WTC11 (cell line): ENCODE measurements at regions not wholly inside any gene's neighbourhood (a gene's known extent, or its start where the extent isn't known, plus 50 kb on each side); places are given as distances from the start of the nearest gene placed in this dataset.

ENCODE experiments used
- ATAC-seq: fragments of 200-7000 bp; cut with Tn5 transposase; 2 replicates; pipeline ENCODE4 v1.10.0; 2021; ENCODE audit warnings: mild to moderate bottlenecking, moderate library complexity
- CTCF ChIA-PET: fragments of 300-600 bp; sonication (Branson Sonifier 250); formaldehyde crosslinking; loops from one replicate; lab custom pipeline; 2021; ENCODE audit warnings: antibody characterized with exemption; lab: Charles Lee
- POLR2A ChIA-PET: fragments of 350-600 bp; sonication (Branson Sonifier 250); formaldehyde crosslinking; loops from one replicate; lab custom pipeline; 2021; ENCODE audit warnings: antibody characterized with exemption; lab: Charles Lee
- DNase-seq: peaks from one replicate; pipeline ENCODE4 v3.0.0; 2021; ENCODE audit warnings: low spot score
- H3K27ac Mint-ChIP-seq: 2 replicates; pipeline ENCODE4 v1.8.0; 2021; ENCODE audit warnings: mixed read lengths
- H3K27me3 Mint-ChIP-seq: 2 replicates; pipeline ENCODE4 v1.8.0; 2021; ENCODE audit warnings: low read depth, mild to moderate bottlenecking, moderate library complexity, mixed read lengths
- H3K36me3 Mint-ChIP-seq: 2 replicates; pipeline ENCODE4 v1.8.0; 2021; ENCODE audit warnings: mixed read lengths
- H3K4me1 Mint-ChIP-seq: 2 replicates; pipeline ENCODE4 v1.8.0; 2022; ENCODE audit warnings: mixed read lengths
- H3K4me3 Mint-ChIP-seq: 2 replicates; pipeline ENCODE4 v1.8.0; 2021; ENCODE audit warnings: mild to moderate bottlenecking, moderate library complexity, mixed read lengths
- H3K9me3 Mint-ChIP-seq: 2 replicates; pipeline ENCODE4 v1.8.0; 2021; ENCODE audit warnings: mixed read lengths
- EMX1 ChIP-seq: fragments of 250-450 bp; sonication (Bioruptor Pico); IDR thresholded peaks from 2 replicates; pipeline ENCODE4 v1.8.0; 2021; ENCODE audit warnings: mild to moderate bottlenecking
- ESRRA ChIP-seq: sonication (generic); formaldehyde crosslinking; IDR thresholded peaks from 2 replicates; pipeline ENCODE4 v1.8.1; 2022; ENCODE audit warnings: mild to moderate bottlenecking, missing genetic modification reagents, borderline replicate concordance
- FOXK1 ChIP-seq: sonication (generic); formaldehyde crosslinking; IDR thresholded peaks from 2 replicates; pipeline ENCODE4 v1.8.0; 2022; ENCODE audit warnings: mild to moderate bottlenecking, moderate library complexity, missing genetic modification reagents
- IRF1 ChIP-seq: sonication (generic); formaldehyde crosslinking; IDR thresholded peaks from 2 replicates; pipeline ENCODE4 v1.8.0; 2023; ENCODE audit warnings: missing genetic modification reagents
- JAZF1 ChIP-seq: fragments of 250-450 bp; sonication (Bioruptor Pico); IDR thresholded peaks from 2 replicates; pipeline ENCODE4 v1.9.0; 2021; ENCODE audit warnings: moderate library complexity, mild to moderate bottlenecking, inconsistent platforms
- SMAD3 ChIP-seq: sonication (generic); formaldehyde crosslinking; IDR thresholded peaks from 2 replicates; pipeline ENCODE4 v1.8.0; 2022; ENCODE audit warnings: missing genetic modification reagents, mild to moderate bottlenecking, borderline replicate concordance
- TCF7 ChIP-seq: sonication (generic); formaldehyde crosslinking; IDR thresholded peaks from 2 replicates; pipeline ENCODE4 v1.8.0; 2022; ENCODE audit warnings: mild to moderate bottlenecking, low read depth, missing genetic modification reagents, moderate library complexity
- ZNF138 ChIP-seq: sonication (generic); formaldehyde crosslinking; conservative IDR thresholded peaks from 2 replicates; pipeline ENCODE4 v1.8.1; 2022; ENCODE audit warnings: mild to moderate bottlenecking, moderate library complexity, missing genetic modification reagents
- ZNF416 ChIP-seq: fragments of 250-450 bp; sonication (Bioruptor Pico); IDR thresholded peaks from 2 replicates; pipeline ENCODE4 v1.9.0; 2021; ENCODE audit warnings: mild to moderate bottlenecking, inconsistent platforms
- TF ChIP-seq, protein P1 (sequence below): fragments of 250-450 bp; sonication (Bioruptor Pico); conservative IDR thresholded peaks from 2 replicates; pipeline ENCODE4 v1.9.0; 2021; ENCODE audit warnings: mild to moderate bottlenecking
- TF ChIP-seq, protein P2 (sequence below): sonication (generic); formaldehyde crosslinking; IDR thresholded peaks from 2 replicates; pipeline ENCODE4 v1.8.1; 2023; ENCODE audit warnings: mild to moderate bottlenecking, missing genetic modification reagents, moderate library complexity
- TF ChIP-seq, protein P3 (sequence below): sonication (generic); formaldehyde crosslinking; IDR thresholded peaks from 2 replicates; pipeline ENCODE4 v1.8.0; 2022; ENCODE audit warnings: mild to moderate bottlenecking, missing genetic modification reagents
- TF ChIP-seq, protein P4 (sequence below): fragments of 200-600 bp; IDR thresholded peaks from 2 replicates; pipeline ENCODE4 v1.8.0; 2022; ENCODE audit warnings: antibody characterized with exemption
- TF ChIP-seq, protein P5 (sequence below): fragments of 250-450 bp; sonication (Bioruptor Pico); IDR thresholded peaks from 2 replicates; pipeline ENCODE4 v1.9.0; 2021; ENCODE audit warnings: mild to moderate bottlenecking, borderline replicate concordance
- TF ChIP-seq, protein P6 (sequence below): sonication (generic); formaldehyde crosslinking; IDR thresholded peaks from 2 replicates; pipeline ENCODE4 v1.8.1; 2023; ENCODE audit warnings: mild to moderate bottlenecking, missing genetic modification reagents

- DNase-seq (no peak), ATAC-seq (no peak)
- no peaks in the 10 kb centered on the region for H3K36me3 Mint-ChIP-seq
- TF ChIP-seq EMX1 (CRISPR knock-in tag) (no peak), ZNF416 (no peak), SMAD3 (no peak), IRF1 (CRISPR knock-in tag) (no peak), ZNF138 (CRISPR knock-in tag) (no peak), TCF7 (no peak), FOXK1 (CRISPR knock-in tag) (no peak)
- TF ChIP-seq, protein P1, sequence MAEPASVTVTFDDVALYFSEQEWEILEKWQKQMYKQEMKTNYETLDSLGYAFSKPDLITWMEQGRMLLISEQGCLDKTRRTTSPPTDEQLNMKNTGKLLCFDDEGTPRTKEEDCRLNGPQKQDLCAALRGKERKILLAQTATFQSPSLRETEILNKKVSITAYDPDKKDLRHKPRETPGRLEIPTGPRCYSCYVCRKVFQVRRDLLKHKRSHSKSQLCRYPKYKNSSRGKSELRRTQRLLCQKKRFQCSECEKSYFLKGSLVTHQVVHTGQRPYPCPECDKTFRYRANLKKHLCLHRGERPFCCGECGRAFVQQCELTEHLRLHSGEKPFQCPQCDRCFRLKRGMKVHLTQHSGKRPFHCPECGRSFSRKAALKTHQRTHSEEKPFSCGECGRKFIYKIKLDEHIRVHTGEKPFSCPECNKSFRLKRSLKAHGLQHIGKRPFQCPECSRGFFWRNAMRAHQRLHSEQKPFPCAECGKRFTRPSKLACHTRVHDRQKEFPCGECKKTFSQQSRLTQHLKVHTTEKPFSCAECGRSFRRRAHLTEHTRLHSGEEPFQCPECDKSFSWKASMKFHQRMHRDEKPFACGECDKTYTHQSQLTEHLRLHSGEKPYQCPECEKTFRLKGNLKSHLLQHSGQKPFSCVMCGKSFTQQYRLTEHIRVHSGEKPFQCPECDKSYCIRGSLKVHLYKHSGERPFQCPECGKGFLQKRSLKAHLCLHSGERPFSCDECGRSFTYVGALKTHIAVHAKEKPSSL: no peak
- TF ChIP-seq, protein P2, sequence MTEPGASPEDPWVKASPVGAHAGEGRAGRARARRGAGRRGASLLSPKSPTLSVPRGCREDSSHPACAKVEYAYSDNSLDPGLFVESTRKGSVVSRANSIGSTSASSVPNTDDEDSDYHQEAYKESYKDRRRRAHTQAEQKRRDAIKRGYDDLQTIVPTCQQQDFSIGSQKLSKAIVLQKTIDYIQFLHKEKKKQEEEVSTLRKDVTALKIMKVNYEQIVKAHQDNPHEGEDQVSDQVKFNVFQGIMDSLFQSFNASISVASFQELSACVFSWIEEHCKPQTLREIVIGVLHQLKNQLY (CRISPR knock-in tag): no peak
- TF ChIP-seq, protein P3, sequence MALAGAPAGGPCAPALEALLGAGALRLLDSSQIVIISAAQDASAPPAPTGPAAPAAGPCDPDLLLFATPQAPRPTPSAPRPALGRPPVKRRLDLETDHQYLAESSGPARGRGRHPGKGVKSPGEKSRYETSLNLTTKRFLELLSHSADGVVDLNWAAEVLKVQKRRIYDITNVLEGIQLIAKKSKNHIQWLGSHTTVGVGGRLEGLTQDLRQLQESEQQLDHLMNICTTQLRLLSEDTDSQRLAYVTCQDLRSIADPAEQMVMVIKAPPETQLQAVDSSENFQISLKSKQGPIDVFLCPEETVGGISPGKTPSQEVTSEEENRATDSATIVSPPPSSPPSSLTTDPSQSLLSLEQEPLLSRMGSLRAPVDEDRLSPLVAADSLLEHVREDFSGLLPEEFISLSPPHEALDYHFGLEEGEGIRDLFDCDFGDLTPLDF (CRISPR knock-in tag): no peak
- TF ChIP-seq, protein P4, sequence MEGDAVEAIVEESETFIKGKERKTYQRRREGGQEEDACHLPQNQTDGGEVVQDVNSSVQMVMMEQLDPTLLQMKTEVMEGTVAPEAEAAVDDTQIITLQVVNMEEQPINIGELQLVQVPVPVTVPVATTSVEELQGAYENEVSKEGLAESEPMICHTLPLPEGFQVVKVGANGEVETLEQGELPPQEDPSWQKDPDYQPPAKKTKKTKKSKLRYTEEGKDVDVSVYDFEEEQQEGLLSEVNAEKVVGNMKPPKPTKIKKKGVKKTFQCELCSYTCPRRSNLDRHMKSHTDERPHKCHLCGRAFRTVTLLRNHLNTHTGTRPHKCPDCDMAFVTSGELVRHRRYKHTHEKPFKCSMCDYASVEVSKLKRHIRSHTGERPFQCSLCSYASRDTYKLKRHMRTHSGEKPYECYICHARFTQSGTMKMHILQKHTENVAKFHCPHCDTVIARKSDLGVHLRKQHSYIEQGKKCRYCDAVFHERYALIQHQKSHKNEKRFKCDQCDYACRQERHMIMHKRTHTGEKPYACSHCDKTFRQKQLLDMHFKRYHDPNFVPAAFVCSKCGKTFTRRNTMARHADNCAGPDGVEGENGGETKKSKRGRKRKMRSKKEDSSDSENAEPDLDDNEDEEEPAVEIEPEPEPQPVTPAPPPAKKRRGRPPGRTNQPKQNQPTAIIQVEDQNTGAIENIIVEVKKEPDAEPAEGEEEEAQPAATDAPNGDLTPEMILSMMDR: no peak
- TF ChIP-seq, all 79 proteins: peak for 0
- POLR2A ChIA-PET: no interaction called here
- peaks cover 5% of the 10 kb centered on the region for H3K9me3 Mint-ChIP-seq
- H3K4me3 Mint-ChIP-seq: no peak overlapping the region
- H3K4me1 Mint-ChIP-seq: peaks cover 11% of the 10 kb centered on the region
- no peaks in the 10 kb centered on the region for H3K27me3 Mint-ChIP-seq
- H3K27ac Mint-ChIP-seq: no peak overlapping the region
- CTCF ChIA-PET: no interaction called here
Observed at GRCh38 chr9:134547161-134548100, 94.2 kb upstream of the COL5A1 start.

- TF ChIP-seq ESRRA (CRISPR knock-in tag): no peak
- TF ChIP-seq, protein P1: no peak
- TF ChIP-seq, protein P5, sequence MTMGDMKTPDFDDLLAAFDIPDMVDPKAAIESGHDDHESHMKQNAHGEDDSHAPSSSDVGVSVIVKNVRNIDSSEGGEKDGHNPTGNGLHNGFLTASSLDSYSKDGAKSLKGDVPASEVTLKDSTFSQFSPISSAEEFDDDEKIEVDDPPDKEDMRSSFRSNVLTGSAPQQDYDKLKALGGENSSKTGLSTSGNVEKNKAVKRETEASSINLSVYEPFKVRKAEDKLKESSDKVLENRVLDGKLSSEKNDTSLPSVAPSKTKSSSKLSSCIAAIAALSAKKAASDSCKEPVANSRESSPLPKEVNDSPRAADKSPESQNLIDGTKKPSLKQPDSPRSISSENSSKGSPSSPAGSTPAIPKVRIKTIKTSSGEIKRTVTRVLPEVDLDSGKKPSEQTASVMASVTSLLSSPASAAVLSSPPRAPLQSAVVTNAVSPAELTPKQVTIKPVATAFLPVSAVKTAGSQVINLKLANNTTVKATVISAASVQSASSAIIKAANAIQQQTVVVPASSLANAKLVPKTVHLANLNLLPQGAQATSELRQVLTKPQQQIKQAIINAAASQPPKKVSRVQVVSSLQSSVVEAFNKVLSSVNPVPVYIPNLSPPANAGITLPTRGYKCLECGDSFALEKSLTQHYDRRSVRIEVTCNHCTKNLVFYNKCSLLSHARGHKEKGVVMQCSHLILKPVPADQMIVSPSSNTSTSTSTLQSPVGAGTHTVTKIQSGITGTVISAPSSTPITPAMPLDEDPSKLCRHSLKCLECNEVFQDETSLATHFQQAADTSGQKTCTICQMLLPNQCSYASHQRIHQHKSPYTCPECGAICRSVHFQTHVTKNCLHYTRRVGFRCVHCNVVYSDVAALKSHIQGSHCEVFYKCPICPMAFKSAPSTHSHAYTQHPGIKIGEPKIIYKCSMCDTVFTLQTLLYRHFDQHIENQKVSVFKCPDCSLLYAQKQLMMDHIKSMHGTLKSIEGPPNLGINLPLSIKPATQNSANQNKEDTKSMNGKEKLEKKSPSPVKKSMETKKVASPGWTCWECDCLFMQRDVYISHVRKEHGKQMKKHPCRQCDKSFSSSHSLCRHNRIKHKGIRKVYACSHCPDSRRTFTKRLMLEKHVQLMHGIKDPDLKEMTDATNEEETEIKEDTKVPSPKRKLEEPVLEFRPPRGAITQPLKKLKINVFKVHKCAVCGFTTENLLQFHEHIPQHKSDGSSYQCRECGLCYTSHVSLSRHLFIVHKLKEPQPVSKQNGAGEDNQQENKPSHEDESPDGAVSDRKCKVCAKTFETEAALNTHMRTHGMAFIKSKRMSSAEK (CRISPR knock-in tag): no peak
- no peak for TF ChIP-seq JAZF1 (CRISPR knock-in tag)
- TF ChIP-seq, protein P6, sequence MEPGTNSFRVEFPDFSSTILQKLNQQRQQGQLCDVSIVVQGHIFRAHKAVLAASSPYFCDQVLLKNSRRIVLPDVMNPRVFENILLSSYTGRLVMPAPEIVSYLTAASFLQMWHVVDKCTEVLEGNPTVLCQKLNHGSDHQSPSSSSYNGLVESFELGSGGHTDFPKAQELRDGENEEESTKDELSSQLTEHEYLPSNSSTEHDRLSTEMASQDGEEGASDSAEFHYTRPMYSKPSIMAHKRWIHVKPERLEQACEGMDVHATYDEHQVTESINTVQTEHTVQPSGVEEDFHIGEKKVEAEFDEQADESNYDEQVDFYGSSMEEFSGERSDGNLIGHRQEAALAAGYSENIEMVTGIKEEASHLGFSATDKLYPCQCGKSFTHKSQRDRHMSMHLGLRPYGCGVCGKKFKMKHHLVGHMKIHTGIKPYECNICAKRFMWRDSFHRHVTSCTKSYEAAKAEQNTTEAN (CRISPR knock-in tag): no peak
- TF ChIP-seq, all 79 proteins: peak for 0
- Mint-ChIP-seq H3K27me3 (no peaks in the 10 kb centered on the region), H3K36me3 (no peaks in the 10 kb centered on the region), H3K4me3 (no peak overlapping the region), H3K4me1 (peaks cover 11% of the 10 kb centered on the region), H3K27ac (no peak overlapping the region), H3K9me3 (peaks cover 4% of the 10 kb centered on the region)
- CTCF ChIA-PET: no interaction called here
- POLR2A ChIA-PET: no interaction called here
- no peak for ATAC-seq
- no peak for DNase-seq
Observed at GRCh38 chr9:134548185-134548584, 93.4 kb upstream of the COL5A1 start.
